ENCODE measurements at regions not wholly inside any gene's neighbourhood (a gene's known extent, or its start where the extent isn't known, plus 50 kb on each side); places are given as distances from the start of the nearest gene placed in this dataset.

DNA sequence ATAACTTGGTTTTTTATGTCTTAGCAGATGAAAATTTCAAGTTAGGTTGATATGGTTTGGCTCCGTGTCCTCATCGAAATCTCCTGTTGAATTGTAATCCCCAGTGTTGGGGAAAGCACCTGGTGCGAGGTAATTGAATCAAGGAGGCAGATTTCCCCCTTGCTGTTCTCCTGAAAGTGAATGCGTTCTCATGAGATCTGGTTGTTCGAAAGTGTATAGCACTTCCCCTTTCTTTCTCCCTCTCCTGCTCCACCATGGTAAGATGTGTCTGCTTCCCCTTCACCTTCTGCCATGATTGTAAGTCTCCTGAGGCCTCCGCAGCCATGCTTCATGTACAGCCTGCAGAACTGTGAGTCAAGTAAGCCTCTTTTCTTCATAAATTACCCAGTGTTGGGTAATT lies 242.1 kb upstream of the TNP1 start:
- no peak for DNase-seq
- intact Hi-C loops (cut with DNase I), result no loop called here

DNA sequence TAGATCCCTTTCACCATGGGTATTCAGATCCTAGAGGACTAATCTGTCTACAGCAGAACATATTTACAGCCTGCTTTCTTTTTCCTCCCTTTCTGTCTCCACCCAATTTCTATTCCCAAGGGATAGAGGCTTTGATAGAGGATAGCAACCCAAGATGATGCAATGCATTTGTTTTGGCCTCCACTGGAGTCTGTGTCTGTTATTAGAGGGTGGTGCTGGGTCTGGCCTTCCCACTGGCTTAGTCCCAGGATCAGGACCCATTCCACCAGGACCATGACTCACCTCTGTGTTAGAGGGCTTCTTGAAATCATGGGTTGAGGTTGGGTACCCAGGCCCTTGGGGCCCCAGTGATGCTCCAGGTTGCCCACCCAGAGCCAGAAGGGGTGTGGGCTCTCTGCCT lies 239.7 kb upstream of the TNP1 start:
- intact Hi-C loops (cut with DNase I), result no loop called here
- no peak for DNase-seq

DNA sequence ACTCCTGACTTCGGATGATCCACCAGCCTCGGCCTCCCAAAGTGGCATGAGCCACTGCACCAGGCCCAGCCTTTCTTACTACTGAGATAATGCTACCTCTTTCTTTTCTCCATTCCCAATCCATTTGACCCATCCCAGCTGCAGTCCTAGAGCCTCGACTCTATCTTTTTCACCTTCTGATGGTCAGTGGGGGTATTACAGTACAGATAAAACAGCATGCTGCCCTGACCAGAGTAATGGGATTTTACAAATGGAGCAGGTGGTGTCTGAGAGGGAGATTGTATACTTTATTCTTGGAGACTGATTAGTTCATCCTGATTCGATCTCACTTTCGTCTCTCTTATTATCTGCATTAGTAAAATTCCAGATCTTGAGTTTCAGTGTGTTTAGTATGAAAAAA lies 238.6 kb upstream of the TNP1 start:
- intact Hi-C loops (cut with DNase I), result no loop called here
- no peak for DNase-seq

- DNase-seq, result no peak
- intact Hi-C loops (cut with DNase I), result no loop called here
Measured at GRCh38 chr2:217097346-217097745, 237.5 kb upstream of the TNP1 start.

DNA sequence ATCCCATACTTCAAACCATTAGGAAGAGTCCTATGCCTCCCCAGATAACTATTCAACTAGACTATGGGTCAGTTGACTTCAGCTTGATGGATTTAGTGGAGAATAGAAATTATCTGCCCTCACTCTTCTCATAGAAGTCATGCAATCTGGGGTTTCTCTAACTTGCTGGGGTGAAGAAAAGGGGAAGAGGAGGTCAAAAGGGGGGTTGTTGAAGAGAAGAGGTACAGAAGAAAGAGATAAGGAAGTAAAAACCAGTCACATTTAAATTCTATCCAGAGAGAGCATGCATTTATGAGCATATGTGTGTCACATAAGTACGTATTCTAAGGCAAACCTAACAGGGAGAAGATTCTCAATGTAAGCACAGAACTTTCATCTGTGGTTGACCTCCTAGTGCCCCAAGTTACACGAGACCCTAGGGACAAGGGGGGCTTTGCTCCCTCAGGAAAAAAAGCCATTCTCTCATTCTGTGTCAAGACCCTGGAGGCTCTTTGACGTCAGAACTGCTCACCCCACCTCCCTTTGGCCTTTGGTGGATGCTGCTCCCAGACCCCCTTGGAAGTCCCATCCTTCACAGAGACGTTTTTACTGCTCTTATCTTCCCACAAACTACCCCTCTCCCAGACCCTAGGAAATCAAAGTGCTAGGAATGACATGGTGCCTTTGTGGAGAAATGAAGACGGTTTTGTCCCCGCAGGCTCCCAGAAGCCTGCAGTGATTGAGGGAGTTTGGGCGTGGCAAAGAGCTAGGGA lies 236.8 kb upstream of the TNP1 start:
- no peak for DNase-seq
- intact Hi-C loops (cut with DNase I), result no loop called here

- intact Hi-C loops (cut with DNase I), result no loop called here
- DNase-seq, result peak in 5 of 42 donors; percentile 9 to 55 (median 39)
Measured at GRCh38 chr2:217095511-217096205, 235.8 kb upstream of the TNP1 start.

- peak in 1 of 42 donors; percentile 14 for DNase-seq
- intact Hi-C loops (cut with DNase I), result no loop called here
Measured at GRCh38 chr2:217092710-217093379, 233.0 kb upstream of the TNP1 start.

DNA sequence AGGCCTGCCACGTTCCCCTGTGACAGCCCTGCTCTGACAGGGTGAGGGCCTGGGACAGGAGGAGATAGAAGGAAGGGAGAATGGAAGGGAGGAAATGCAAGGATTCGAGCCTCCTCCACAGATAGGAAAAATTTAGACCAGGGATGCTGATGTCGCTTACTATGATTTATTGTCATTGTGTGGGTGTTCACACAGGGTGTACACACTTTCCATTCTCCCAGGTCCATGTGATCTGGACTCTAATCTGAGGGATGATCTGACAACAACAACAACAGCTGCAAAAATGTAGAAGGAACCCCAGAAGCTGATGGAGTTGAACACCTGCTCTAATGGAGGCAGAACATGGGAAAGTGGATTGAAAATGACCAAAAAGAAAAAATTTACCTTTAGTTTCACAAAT lies 231.7 kb upstream of the TNP1 start:
- no peak for DNase-seq
- intact Hi-C loops (cut with DNase I), result no loop called here

DNA sequence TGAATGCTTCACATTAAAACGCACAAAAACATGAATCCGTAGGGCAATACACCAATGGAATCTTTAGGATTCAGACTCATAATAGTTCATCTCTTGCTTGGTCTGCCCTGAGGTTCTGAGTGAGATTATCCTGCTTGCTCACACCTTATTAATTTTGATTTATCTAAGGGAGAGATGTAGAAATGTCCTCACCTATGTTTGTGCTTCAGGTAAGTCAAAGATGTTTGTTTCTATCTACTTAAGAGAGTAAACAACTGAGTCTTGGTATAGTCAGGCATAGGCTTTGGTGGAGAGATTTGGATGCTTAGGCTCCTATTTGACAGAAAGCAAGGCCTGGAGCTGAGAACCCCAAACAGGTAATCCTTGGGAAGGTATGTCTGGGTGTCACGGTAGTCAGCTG lies 231.0 kb upstream of the TNP1 start:
- no peak for DNase-seq
- intact Hi-C loops (cut with DNase I), result no loop called here

- intact Hi-C loops (cut with DNase I), result no loop called here
- peak in 1 of 42 donors; percentile 6 for DNase-seq
Measured at GRCh38 chr2:217090024-217090473, 230.2 kb upstream of the TNP1 start.

DNA sequence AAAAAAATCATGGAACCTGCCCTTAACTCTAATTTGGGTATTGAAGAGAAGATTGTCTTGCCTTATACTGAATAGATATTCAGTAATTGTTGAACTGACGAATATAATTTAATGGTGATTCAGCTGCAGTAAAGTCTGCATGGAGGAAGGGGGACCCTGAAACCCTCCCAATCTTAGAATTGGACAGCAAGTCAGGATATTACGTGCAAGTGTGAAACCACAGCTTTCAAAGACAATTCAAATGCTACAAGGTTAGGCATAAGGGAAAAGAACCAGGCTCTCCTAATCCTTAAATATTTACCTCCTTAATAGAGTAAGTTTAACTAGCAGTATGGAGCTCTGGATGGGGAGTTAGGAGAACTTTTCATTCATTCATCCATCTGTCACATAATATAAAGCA lies 226.9 kb upstream of the TNP1 start:
- intact Hi-C loops (cut with DNase I), result no loop called here

DNA sequence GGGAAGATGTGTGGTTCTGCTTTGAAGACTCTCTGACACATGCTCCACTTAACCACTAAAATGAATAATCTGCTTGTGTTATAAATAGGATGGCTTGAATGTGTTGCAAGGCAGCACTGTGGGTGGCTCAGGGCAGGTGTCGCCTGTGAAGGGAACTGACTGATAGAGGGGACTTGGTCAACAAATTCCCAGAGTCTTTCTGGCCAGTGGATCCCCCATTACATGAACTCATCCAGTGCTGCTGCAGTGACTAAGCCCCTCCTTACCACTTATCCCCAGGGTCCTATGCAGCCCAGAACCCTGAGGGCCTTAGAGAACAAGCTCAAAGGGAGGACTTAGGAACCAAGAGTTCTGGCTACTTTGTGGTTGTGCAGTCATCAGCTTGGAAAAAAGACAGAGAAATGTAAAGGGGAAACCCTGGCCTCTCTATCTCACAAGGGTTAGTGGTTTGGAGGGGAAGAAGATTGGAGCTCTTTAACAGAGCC lies 226.2 kb upstream of the TNP1 start:
- peak in 20 of 42 donors; percentile 12 to 64 (median 30) for DNase-seq
- intact Hi-C loops (cut with DNase I), result no loop called here

More for the DNA sequence above, 226.9 kb upstream of the TNP1 start:
- no peak for DNase-seq

- no peak for DNase-seq
- intact Hi-C loops (cut with DNase I), result no loop called here
Measured at GRCh38 chr2:217085543-217085942, 225.7 kb upstream of the TNP1 start.

DNA sequence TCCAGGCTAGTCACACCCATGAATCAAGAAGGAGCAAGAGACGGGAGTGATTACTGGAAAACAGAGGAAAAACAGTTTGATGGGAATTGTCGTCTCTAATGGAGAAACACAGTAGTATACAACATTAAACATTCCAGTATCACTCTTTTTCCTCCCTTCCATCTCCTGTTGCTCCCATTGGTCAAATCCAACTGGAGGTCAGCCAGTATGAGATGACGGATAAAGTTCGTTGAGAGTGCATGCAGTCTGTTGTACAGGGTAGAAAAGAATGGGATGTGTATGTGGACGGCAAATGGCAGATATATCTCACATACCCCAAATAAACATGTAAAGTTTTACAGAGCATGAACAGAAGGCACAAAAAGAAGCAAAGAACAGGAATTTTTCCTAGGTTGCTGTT lies 221.9 kb upstream of the TNP1 start:
- DNase-seq, result no peak
- intact Hi-C loops (cut with DNase I), result no loop called here

DNA sequence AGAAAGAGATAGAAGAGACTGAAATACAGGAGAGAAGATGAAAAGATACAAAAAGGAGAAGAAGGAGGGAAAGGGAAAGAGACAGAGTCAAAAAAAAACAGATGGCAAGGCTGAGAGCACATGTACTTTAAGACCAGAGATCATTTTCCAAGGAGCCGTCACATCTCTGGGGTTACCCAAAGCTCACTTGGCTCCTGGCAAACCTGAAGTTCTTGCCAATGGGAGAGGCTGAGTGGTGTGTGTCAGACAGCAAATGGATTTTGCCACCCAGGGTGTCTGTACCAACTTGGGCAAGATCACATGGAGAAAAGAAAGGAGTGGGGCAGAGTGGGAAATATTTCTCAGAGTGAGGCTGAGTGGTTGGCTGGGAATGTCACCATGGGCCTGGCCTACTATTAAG lies 219.3 kb upstream of the TNP1 start:
- intact Hi-C loops (cut with DNase I), result no loop called here
- DNase-seq, result no peak

- intact Hi-C loops (cut with DNase I), result no loop called here
Measured at GRCh38 chr2:217077831-217078407, 218.1 kb upstream of the TNP1 start.

GRCh38 chr2:217076657-217077232 lies 216.9 kb upstream of the TNP1 start:
- intact Hi-C loops (cut with DNase I), result no loop called here
- DNase-seq, result no peak

More at GRCh38 chr2:217077831-217078407, 218.1 kb upstream of the TNP1 start:
- no peak for DNase-seq

- no peak for DNase-seq
- intact Hi-C loops (cut with DNase I), result no loop called here
Measured at GRCh38 chr2:217076058-217076435, 216.2 kb upstream of the TNP1 start.

GRCh38 chr2:217075268-217076057 lies 215.6 kb upstream of the TNP1 start:
- DNase-seq, result no peak
- intact Hi-C loops (cut with DNase I), result no loop called here
